CD4-positive, alpha-beta T cell treated with Interleukin-12 subunit alpha and Interleukin-12 subunit beta, for 1 hour (primary cell): ENCODE measurements at regions not wholly inside any gene's neighbourhood (a gene's known extent, or its start where the extent isn't known, plus 50 kb on each side); places are given as distances from the start of the nearest gene placed in this dataset.
"Not testable (repeated sequence)": the region's sequence is repeated elsewhere in the genome, so short reads cannot be mapped to it uniquely, and the experiment has no call there.

ENCODE experiments used
- DNase-seq: peaks from one replicate; pipeline ENCODE4 v3.0.0-alpha.2; 2020

GRCh38 chr7:32680259-32681173 lies 185.2 kb downstream of the AVL9 start:
- no peak for DNase-seq

- no peak for DNase-seq
Measured at GRCh38 chr7:32679192-32679591, 183.9 kb downstream of the AVL9 start.

GRCh38 chr7:32677593-32677992 lies 182.3 kb downstream of the AVL9 start:
- no peak for DNase-seq

- no peak for DNase-seq
Measured at GRCh38 chr7:32676249-32676941, 181.1 kb downstream of the AVL9 start.

GRCh38 chr7:32673275-32673983 lies 178.1 kb downstream of the AVL9 start:
- DNase-seq: no peak

GRCh38 chr7:32670110-32671025 lies 175.1 kb downstream of the AVL9 start:
- DNase-seq: no peak

- DNase-seq: not testable (repeated sequence)
Measured at GRCh38 chr7:32669173-32669870, 174.0 kb downstream of the AVL9 start.

GRCh38 chr7:32668387-32669097 lies 173.3 kb downstream of the AVL9 start:
- DNase-seq: not testable (repeated sequence)

GRCh38 chr7:32667586-32667985 lies 172.3 kb downstream of the AVL9 start:
- not testable (repeated sequence) for DNase-seq

- not testable (repeated sequence) for DNase-seq
Measured at GRCh38 chr7:32663805-32664211, 168.5 kb downstream of the AVL9 start.

- DNase-seq: not testable (repeated sequence)
Measured at GRCh38 chr7:32662509-32662908, 167.2 kb downstream of the AVL9 start.

GRCh38 chr7:32661929-32662328 lies 166.6 kb downstream of the AVL9 start:
- no peak for DNase-seq

- DNase-seq: no peak
Measured at GRCh38 chr7:32661501-32661900, 166.2 kb downstream of the AVL9 start.

GRCh38 chr7:32660936-32661335 lies 165.6 kb downstream of the AVL9 start:
- DNase-seq: no peak

GRCh38 chr7:32659853-32660252 lies 164.6 kb downstream of the AVL9 start:
- no peak for DNase-seq

- DNase-seq: no peak
Measured at GRCh38 chr7:32658467-32658869, 163.2 kb downstream of the AVL9 start.

GRCh38 chr7:32658034-32658433 lies 162.7 kb downstream of the AVL9 start:
- DNase-seq: no peak

- not testable (repeated sequence) for DNase-seq
Measured at GRCh38 chr7:32654549-32654948, 159.3 kb downstream of the AVL9 start.

- DNase-seq: not testable (repeated sequence)
Measured at GRCh38 chr7:32650356-32650755, 155.1 kb downstream of the AVL9 start.

GRCh38 chr7:32648408-32649156 lies 153.3 kb downstream of the AVL9 start:
- no peak for DNase-seq
